ENCODE measurements at regions not wholly inside any gene's neighbourhood (a gene's known extent, or its start where the extent isn't known, plus 50 kb on each side); places are given as distances from the start of the nearest gene placed in this dataset.

- TF ChIP-seq CTCF (IDR thresholded peaks at IDR 0.05; ENCODE audit: low read depth, low read length) (no peak), POLR2A (IDR thresholded peaks at IDR 0.05; ENCODE audit: extremely low read depth, insufficient read length) (no peak), MYC (IDR thresholded peaks at IDR 0.05; ENCODE audit: low read depth, low read length) (no peak)
- TF ChIP-seq, protein P1, sequence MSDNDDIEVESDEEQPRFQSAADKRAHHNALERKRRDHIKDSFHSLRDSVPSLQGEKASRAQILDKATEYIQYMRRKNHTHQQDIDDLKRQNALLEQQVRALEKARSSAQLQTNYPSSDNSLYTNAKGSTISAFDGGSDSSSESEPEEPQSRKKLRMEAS (IDR thresholded peaks at IDR 0.05; ENCODE audit: low read depth, low read length): no peak
- H3K4me3 ChIP-seq (ENCODE audit: low read depth, low read length): no peak overlapping the region
- no peak for DNase-seq (ENCODE audit: low read depth)
These were observed 50.5 kb upstream of the C5orf46 start for GRCh38 chr5:147956842-147957223.

DNA sequence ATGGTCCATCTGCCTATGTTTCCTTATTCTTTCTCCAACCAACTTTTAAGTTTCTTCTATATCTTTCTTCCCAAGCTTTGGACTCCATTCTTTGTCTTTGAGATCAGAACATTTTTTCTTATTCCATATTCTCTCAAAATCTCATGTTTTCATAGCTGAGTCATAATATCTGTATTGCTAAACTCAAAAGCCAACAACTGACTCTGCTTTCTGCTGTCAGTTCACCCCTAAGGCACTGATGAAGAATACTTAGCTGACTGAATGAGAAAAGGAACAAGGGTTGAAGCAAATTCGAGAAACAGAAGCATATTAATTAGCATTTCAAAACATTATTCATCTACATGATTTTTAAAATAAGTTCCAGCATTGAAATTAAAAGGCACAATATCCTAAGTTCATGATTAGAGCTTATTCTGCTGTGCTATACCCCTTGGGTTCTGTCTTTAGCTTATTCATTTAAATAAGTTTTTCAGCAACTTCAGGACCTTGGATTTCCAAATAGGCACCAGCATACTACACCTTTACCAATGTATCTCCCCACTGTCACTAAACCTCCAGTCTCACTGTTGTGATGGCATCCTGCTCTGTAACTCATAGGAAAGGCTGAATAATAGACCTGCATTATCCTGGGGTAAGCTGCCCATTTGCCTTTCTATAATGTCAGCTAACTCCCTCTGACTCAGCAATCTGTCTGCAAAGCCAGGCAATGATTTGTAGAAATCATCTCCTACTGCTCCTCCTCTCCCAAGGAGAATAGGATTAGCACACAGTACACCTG is 49.9 kb upstream of the C5orf46 start:
- TF ChIP-seq, protein P1 (IDR thresholded peaks at IDR 0.05; ENCODE audit: low read depth, low read length): no peak
- TF ChIP-seq CTCF (IDR thresholded peaks at IDR 0.05; ENCODE audit: low read depth, low read length) (no peak), POLR2A (IDR thresholded peaks at IDR 0.05; ENCODE audit: extremely low read depth, insufficient read length) (no peak), MYC (IDR thresholded peaks at IDR 0.05; ENCODE audit: low read depth, low read length) (no peak)
- DNase-seq (ENCODE audit: low read depth): no peak
- H3K4me3 ChIP-seq (ENCODE audit: low read depth, low read length): no peak overlapping the region

Measured in NB4 (cell line).